K562 (cell line): ENCODE measurements at regions not wholly inside any gene's neighbourhood (a gene's known extent, or its start where the extent isn't known, plus 50 kb on each side); places are given as distances from the start of the nearest gene placed in this dataset.

Experiments used
- ARID4B ChIP-seq: sonication (generic); formaldehyde crosslinking; IDR thresholded peaks from 2 replicates; pipeline ENCODE4 v1.8.0; 2022; ENCODE audit warnings: mild to moderate bottlenecking, missing genetic modification reagents
- BHLHE40 ChIP-seq: IDR thresholded peaks from 2 replicates; pipeline ENCODE4 v1.6.1; 2011; ENCODE audit warnings: low read length, improper control_type of control experiment
- GTF2E2 ChIP-seq: fragments of 200-800 bp; sonication (Bioruptor generic); IDR thresholded peaks from 2 replicates; pipeline ENCODE4 v1.6.1; 2016; ENCODE audit warnings: missing genetic modification characterization, missing compliant biosample characterization
- NR0B1 ChIP-seq: fragments of 450-650 bp; IDR thresholded peaks from one replicate; pipeline ENCODE4 v1.6.1; 2018; ENCODE audit warnings: mild to moderate bottlenecking, moderate library complexity; ENCODE audit not compliant: partially characterized antibody
- ZC3H4 ChIP-seq: sonication (generic); formaldehyde crosslinking; IDR thresholded peaks from 2 replicates; pipeline ENCODE4 v1.9.0; 2021; ENCODE audit warnings: missing genetic modification reagents, borderline replicate concordance
- ZFP1 ChIP-seq: fragments of 450-650 bp; formaldehyde crosslinking; IDR thresholded peaks from 2 replicates; pipeline ENCODE4 v1.4.0; 2020; ENCODE audit warnings: mild to moderate bottlenecking, mixed read lengths
- ZNF146 ChIP-seq: IDR thresholded peaks from one replicate; pipeline ENCODE4 v1.6.1; 2018; ENCODE audit warnings: missing compliant biosample characterization; ENCODE audit not compliant: unreplicated experiment
- ZNF224 ChIP-seq: sonication (generic); formaldehyde crosslinking; IDR thresholded peaks from 2 replicates; pipeline ENCODE4 v1.8.0; 2022; ENCODE audit warnings: mild to moderate bottlenecking, missing genetic modification reagents
- ZNF347 ChIP-seq: fragments of 450-650 bp; formaldehyde crosslinking; IDR thresholded peaks from 2 replicates; pipeline ENCODE4 v1.4.0; 2020; ENCODE audit warnings: low read depth, mild to moderate bottlenecking, moderate library complexity

GRCh38 chr6:26234421-26235301 is 130.3 kb upstream of the BTN3A2 start (continued):
- TF ChIP-seq ARID4B (CRISPR knock-in tag) (no peak), ZNF224 (0 out of 2 replicates have a peak, but pooled peaks have one; percentile 61), ZNF347 (no peak), NR0B1 (no peak), ZC3H4 (peak; percentile 83; the same call in 1 of the 2 replicates), GTF2E2 (tag) (peak; percentile 97), BHLHE40 (no peak), ZFP1 (CRISPR knock-in tag) (no peak), ZNF146 (no peak)
